ENCODE measurements at regions not wholly inside any gene's neighbourhood (a gene's known extent, or its start where the extent isn't known, plus 50 kb on each side); places are given as distances from the start of the nearest gene placed in this dataset.
"Not testable (repeated sequence)": the region's sequence is repeated elsewhere in the genome, so short reads cannot be mapped to it uniquely, and the experiment has no call there.

GRCh38 chr2:160826496-160826895, 332.9 kb upstream of the RBMS1 start:
- H3F3A ChIP-seq (ENCODE audit: insufficient read depth, low read length) = no peaks in the 10 kb centered on the region
- no peak overlapping the region for H3K4me2 ChIP-seq (ENCODE audit: low read length)
- H3K27ac ChIP-seq (ENCODE audit: low read depth, low read length, poor library complexity, severe bottlenecking) = no peak overlapping the region
- H3K4me1 ChIP-seq (ENCODE audit: insufficient read depth, low read length, severe bottlenecking) = no peaks in the 10 kb centered on the region
- H3K36me3 ChIP-seq (ENCODE audit: insufficient read depth, low read length) = no peaks in the 10 kb centered on the region
- no peaks in the 10 kb centered on the region for H4K20me1 ChIP-seq (ENCODE audit: insufficient read depth, low read length)
- no peaks in the 10 kb centered on the region for H3K9me2 ChIP-seq (ENCODE audit: low read depth, low read length)
- no peaks in the 10 kb centered on the region for H3K27me3 ChIP-seq (ENCODE audit: insufficient read depth, low read length)
- H3K4me3 ChIP-seq (ENCODE audit: low read depth, low read length, poor library complexity, severe bottlenecking) = no peak overlapping the region
- TF ChIP-seq CTCF (IDR thresholded peaks at IDR 0.05; ENCODE audit: low read length) = no peak
- no peak for TF ChIP-seq EZH2 (IDR thresholded peaks at IDR 0.05; ENCODE audit: borderline replicate concordance, low read length)
- H2AFZ ChIP-seq (ENCODE audit: low read length) = no peak overlapping the region
- H3K9me3 ChIP-seq (ENCODE audit: low read length) = no peaks in the 10 kb centered on the region
- no peaks in the 10 kb centered on the region for H3K79me2 ChIP-seq (ENCODE audit: insufficient read depth, low read length)
- no peak overlapping the region for H3K9ac ChIP-seq (ENCODE audit: low read length)

- H3K9me2 ChIP-seq (ENCODE audit: low read depth, low read length) = no peaks in the 10 kb centered on the region
- no peak for TF ChIP-seq EZH2 (IDR thresholded peaks at IDR 0.05; ENCODE audit: borderline replicate concordance, low read length)
- TF ChIP-seq CTCF (IDR thresholded peaks at IDR 0.05; ENCODE audit: low read length) = no peak
- H3F3A ChIP-seq (ENCODE audit: insufficient read depth, low read length) = no peaks in the 10 kb centered on the region
- no peaks in the 10 kb centered on the region for H3K4me1 ChIP-seq (ENCODE audit: insufficient read depth, low read length, severe bottlenecking)
- H3K4me2 ChIP-seq (ENCODE audit: low read length) = no peak overlapping the region
- H2AFZ ChIP-seq (ENCODE audit: low read length) = no peak overlapping the region
- no peak overlapping the region for H3K9ac ChIP-seq (ENCODE audit: low read length)
- no peaks in the 10 kb centered on the region for H3K9me3 ChIP-seq (ENCODE audit: low read length)
- H3K36me3 ChIP-seq (ENCODE audit: insufficient read depth, low read length) = no peaks in the 10 kb centered on the region
- no peaks in the 10 kb centered on the region for H3K79me2 ChIP-seq (ENCODE audit: insufficient read depth, low read length)
- no peaks in the 10 kb centered on the region for H4K20me1 ChIP-seq (ENCODE audit: insufficient read depth, low read length)
- no peaks in the 10 kb centered on the region for H3K27me3 ChIP-seq (ENCODE audit: insufficient read depth, low read length)
- H3K4me3 ChIP-seq (ENCODE audit: low read depth, low read length, poor library complexity, severe bottlenecking) = no peak overlapping the region
- no peak overlapping the region for H3K27ac ChIP-seq (ENCODE audit: low read depth, low read length, poor library complexity, severe bottlenecking)
Observed at GRCh38 chr2:160828076-160828475, 332.2 kb upstream of the TANK start.

GRCh38 chr2:160832381-160832780, 327.8 kb upstream of the TANK start:
- H2AFZ ChIP-seq (ENCODE audit: low read length); H3K9me2 ChIP-seq (ENCODE audit: low read depth, low read length); H3K36me3 ChIP-seq (ENCODE audit: insufficient read depth, low read length); H3K4me2 ChIP-seq (ENCODE audit: low read length); H3K9me3 ChIP-seq (ENCODE audit: low read length); H3K27me3 ChIP-seq (ENCODE audit: insufficient read depth, low read length); H3K4me3 ChIP-seq (ENCODE audit: low read depth, low read length, poor library complexity, severe bottlenecking); H3K79me2 ChIP-seq (ENCODE audit: insufficient read depth, low read length); H3K4me1 ChIP-seq (ENCODE audit: insufficient read depth, low read length, severe bottlenecking); H4K20me1 ChIP-seq (ENCODE audit: insufficient read depth, low read length); H3K9ac ChIP-seq (ENCODE audit: low read length); H3F3A ChIP-seq (ENCODE audit: insufficient read depth, low read length); H3K27ac ChIP-seq (ENCODE audit: low read depth, low read length, poor library complexity, severe bottlenecking): not testable (repeated sequence)

- Histone ChIP-seq H3K36me3 (ENCODE audit: insufficient read depth, low read length) (no peaks in the 10 kb centered on the region), H3K9me3 (ENCODE audit: low read length) (no peaks in the 10 kb centered on the region), H3K27ac (ENCODE audit: low read depth, low read length, poor library complexity, severe bottlenecking) (no peak overlapping the region), H3K4me1 (ENCODE audit: insufficient read depth, low read length, severe bottlenecking) (no peaks in the 10 kb centered on the region), H2AFZ (ENCODE audit: low read length) (no peak overlapping the region), H3K79me2 (ENCODE audit: insufficient read depth, low read length) (no peaks in the 10 kb centered on the region), H3K27me3 (ENCODE audit: insufficient read depth, low read length) (no peaks in the 10 kb centered on the region), H3K4me2 (ENCODE audit: low read length) (no peak overlapping the region), H3K9me2 (ENCODE audit: low read depth, low read length) (no peaks in the 10 kb centered on the region), H4K20me1 (ENCODE audit: insufficient read depth, low read length) (no peaks in the 10 kb centered on the region), H3F3A (ENCODE audit: insufficient read depth, low read length) (no peaks in the 10 kb centered on the region), H3K9ac (ENCODE audit: low read length) (no peak overlapping the region), H3K4me3 (ENCODE audit: low read depth, low read length, poor library complexity, severe bottlenecking) (no peak overlapping the region)
- TF ChIP-seq EZH2 (IDR thresholded peaks at IDR 0.05; ENCODE audit: borderline replicate concordance, low read length) (no peak), CTCF (IDR thresholded peaks at IDR 0.05; ENCODE audit: low read length) (no peak)
Observed at GRCh38 chr2:160835166-160835565, 325.1 kb upstream of the TANK start.
